ENCODE measurements at regions not wholly inside any gene's neighbourhood (a gene's known extent, or its start where the extent isn't known, plus 50 kb on each side); places are given as distances from the start of the nearest gene placed in this dataset.
A peak's percentile ranks its signal among the peaks of the same experiment; 100 is the strongest.

- peak; percentile 94 for TF ChIP-seq ZBTB9 (CRISPR knock-in tag; IDR thresholded peaks at IDR 0.05)
- TF ChIP-seq ZNF740 (CRISPR knock-in tag; IDR thresholded peaks at IDR 0.05): no peak
- TF ChIP-seq ZNF740 (tag; IDR thresholded peaks at IDR 0.05): peak in 1 of 2 experiments; percentile 83; a peak in 2 of 4 replicates
- TF ChIP-seq ZNF766 (CRISPR knock-in tag; conservative IDR thresholded peaks at IDR 0.05): peak; percentile 76
- peak; percentile 23; the same call in 1 of the 2 replicates for TF ChIP-seq TAF7 (tag; IDR thresholded peaks at IDR 0.05)
- peak in 1 of 3 experiments; percentile 28 for TF ChIP-seq YY1 (IDR thresholded peaks at IDR 0.05; ENCODE audit: borderline replicate concordance in 1 of 3, control insufficient read depth in 1 of 3, extremely low read depth in 1 of 3, insufficient read depth in 3 of 3, insufficient read length in 1 of 3, insufficient replicate concordance in 2 of 3, low read depth in 1 of 3, low read length in 2 of 3)
- TF ChIP-seq IRF9 (tag; IDR thresholded peaks at IDR 0.05): peak; percentile 67; the same call in 1 of the 2 replicates
- TF ChIP-seq MAFF (IDR thresholded peaks at IDR 0.05; ENCODE audit: low read length): peak; percentile 57; the same call in 1 of the 2 replicates
- peak; percentile 85 for TF ChIP-seq PTTG1 (tag; IDR thresholded peaks at IDR 0.05; ENCODE audit: low read depth)
- peak; percentile 85 for TF ChIP-seq CUX1 (CRISPR knock-in tag; IDR thresholded peaks at IDR 0.05)
- TF ChIP-seq ATF4 (CRISPR knock-in tag; IDR thresholded peaks at IDR 0.05): peak; percentile 74
- peak; percentile 89 for TF ChIP-seq ZNF589 (CRISPR knock-in tag; IDR thresholded peaks at IDR 0.05; ENCODE audit: low read depth)
- TF ChIP-seq BCL6 (CRISPR knock-in tag; IDR thresholded peaks at IDR 0.05): peak; percentile 59; the same call in 1 of the 2 replicates
- TF ChIP-seq ZKSCAN8 (CRISPR knock-in tag; IDR thresholded peaks at IDR 0.05): peak; percentile 89
- peak; percentile 83 for TF ChIP-seq MEF2D (tag; conservative IDR thresholded peaks at IDR 0.05; ENCODE audit: low read depth)
- TF ChIP-seq CCAR2 (IDR thresholded peaks at IDR 0.05; ENCODE audit: low read depth, low read length): no peak
Measured at GRCh38 chr14:53278602-53279506, 125.7 kb upstream of the DDHD1 start (continued).
